ENCODE measurements at regions not wholly inside any gene's neighbourhood (a gene's known extent, or its start where the extent isn't known, plus 50 kb on each side); places are given as distances from the start of the nearest gene placed in this dataset.

DNA sequence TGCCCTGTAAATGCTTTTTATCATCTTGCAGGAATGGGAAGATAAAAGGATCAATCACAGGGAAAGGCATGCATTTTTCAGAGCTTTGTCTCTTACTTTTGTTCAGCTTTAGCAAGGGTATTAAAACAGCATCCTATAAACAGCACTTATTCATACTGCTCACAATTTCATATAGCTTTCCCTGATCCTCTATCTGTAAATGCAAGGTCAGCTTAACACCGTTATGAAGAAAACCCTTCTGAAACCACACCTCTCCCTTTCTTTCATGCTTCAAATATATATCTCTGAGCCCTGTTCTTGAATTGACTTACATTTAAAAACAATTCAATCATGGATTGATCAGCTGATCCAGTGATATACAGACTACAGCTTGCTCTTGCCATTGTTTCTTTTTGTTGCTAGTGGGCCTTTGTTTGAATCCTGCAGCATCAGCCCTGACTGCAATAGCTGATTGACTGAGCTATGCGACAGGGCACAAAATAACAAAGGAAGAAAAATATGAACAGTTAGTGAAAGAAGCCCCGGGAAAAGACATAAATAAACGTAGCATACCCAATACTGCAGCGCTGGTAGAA is 795.5 kb upstream of the CDH2 start:
- Histone ChIP-seq H3K36me3 (ENCODE audit: control insufficient read depth, insufficient read depth, low read length) (no peaks in the 10 kb centered on the region), H3K4me3 (ENCODE audit: low read depth, low read length) (no peak overlapping the region), H3K9me3 (ENCODE audit: control insufficient read depth in 2 of 2, low read length in 2 of 2) (peaks cover 0 to 20% of the 10 kb centered on the region in 2 experiments), H3K27ac (ENCODE audit: insufficient read depth, low read length, poor library complexity, severe bottlenecking) (no peak overlapping the region), H3K4me1 (ENCODE audit: control insufficient read depth, insufficient read depth, low read length, poor library complexity, severe bottlenecking) (no peaks in the 10 kb centered on the region), H3K27me3 (ENCODE audit: control insufficient read depth, insufficient read depth, low read length) (no peaks in the 10 kb centered on the region)
- Mint-ChIP-seq H3K4me3 (no peak overlapping the region), H3K36me3 (no peaks in the 10 kb centered on the region), H3K27ac (no peak overlapping the region), H3K9me3 (peaks cover 10 to 35% (median 18%) of the 10 kb centered on the region in 7 donors), H3K4me1 (no peaks in the 10 kb centered on the region), H3K27me3 (no peaks in the 10 kb centered on the region)
- no peak for DNase-seq
- ATAC-seq (ENCODE audit: low read depth in 2 of 2) = no peak

DNA sequence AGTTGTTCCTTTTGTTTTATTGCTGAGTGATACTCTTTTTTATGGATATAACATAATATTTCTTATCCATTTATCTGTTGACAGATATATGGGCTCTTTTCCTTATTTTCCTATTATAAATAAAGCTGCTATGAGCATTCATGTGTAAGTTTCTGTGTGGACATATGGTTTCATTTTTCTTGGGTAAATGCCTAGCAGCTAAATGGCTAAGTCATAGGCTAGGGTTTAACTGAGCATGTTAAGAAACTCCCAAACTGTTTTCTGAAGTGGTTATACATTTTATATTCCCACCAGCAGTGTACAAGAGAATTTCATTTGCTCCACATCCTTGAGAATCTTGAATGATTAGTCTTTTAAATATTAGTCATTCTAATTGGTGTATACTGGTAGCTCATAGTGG is 786.6 kb upstream of the CDH2 start:
- DNase-seq (no peak), ATAC-seq (ENCODE audit: low read depth in 2 of 2) (no peak)
- H3K4me3 ChIP-seq (ENCODE audit: low read depth, low read length) = no peak overlapping the region
- peaks cover 4 to 18% (median 8%) of the 10 kb centered on the region in 7 donors for H3K9me3 Mint-ChIP-seq
- H3K4me3 Mint-ChIP-seq = no peak overlapping the region
- H3K36me3 Mint-ChIP-seq = no peaks in the 10 kb centered on the region
- peaks cover 0 to 5% of the 10 kb centered on the region in 2 experiments for H3K9me3 ChIP-seq (ENCODE audit: control insufficient read depth in 2 of 2, low read length in 2 of 2)
- H3K27ac ChIP-seq (ENCODE audit: insufficient read depth, low read length, poor library complexity, severe bottlenecking) = no peak overlapping the region
- H3K27ac Mint-ChIP-seq = no peak overlapping the region
- H3K27me3 ChIP-seq (ENCODE audit: control insufficient read depth, insufficient read depth, low read length) = no peaks in the 10 kb centered on the region
- H3K27me3 Mint-ChIP-seq = no peaks in the 10 kb centered on the region
- H3K36me3 ChIP-seq (ENCODE audit: control insufficient read depth, insufficient read depth, low read length) = no peaks in the 10 kb centered on the region
- H3K4me1 ChIP-seq (ENCODE audit: control insufficient read depth, insufficient read depth, low read length, poor library complexity, severe bottlenecking) = no peaks in the 10 kb centered on the region
- no peaks in the 10 kb centered on the region for H3K4me1 Mint-ChIP-seq

DNA sequence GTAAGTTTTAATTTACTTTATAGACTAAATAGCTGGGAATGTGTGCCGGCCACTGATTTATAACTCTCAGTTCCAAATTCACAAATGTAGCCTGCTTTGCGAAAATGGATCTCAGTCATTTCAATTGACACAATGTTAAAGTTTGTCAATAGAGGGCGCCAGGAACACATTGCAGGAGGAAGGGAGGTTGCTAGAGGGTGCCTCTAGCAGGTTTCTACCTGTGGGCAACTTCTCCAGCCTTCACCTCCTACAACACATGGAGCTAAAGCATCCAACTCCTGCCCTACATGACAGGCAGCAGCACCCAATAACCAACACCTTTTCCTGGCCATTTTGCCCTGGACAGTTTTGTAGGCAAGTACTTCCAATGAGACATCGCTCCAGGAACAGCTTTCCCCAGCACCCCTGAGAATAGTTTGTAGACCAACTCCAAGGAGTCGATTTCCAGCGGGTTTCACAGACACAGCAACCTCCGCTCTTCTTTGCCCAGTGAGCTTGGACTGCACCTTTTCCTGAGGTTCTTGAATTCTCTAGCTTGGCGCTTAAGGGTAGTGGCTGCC is 784.8 kb upstream of the CDH2 start:
- peaks cover 0 to 5% of the 10 kb centered on the region in 2 experiments for H3K9me3 ChIP-seq (ENCODE audit: control insufficient read depth in 2 of 2, low read length in 2 of 2)
- Mint-ChIP-seq H3K36me3 (no peaks in the 10 kb centered on the region), H3K4me1 (no peaks in the 10 kb centered on the region), H3K27ac (no peak overlapping the region), H3K27me3 (no peaks in the 10 kb centered on the region), H3K9me3 (peaks cover 0 to 14% (median 2%) of the 10 kb centered on the region in 7 donors), H3K4me3 (no peak overlapping the region)
- H3K27ac ChIP-seq (ENCODE audit: insufficient read depth, low read length, poor library complexity, severe bottlenecking) = no peak overlapping the region
- H3K36me3 ChIP-seq (ENCODE audit: control insufficient read depth, insufficient read depth, low read length) = no peaks in the 10 kb centered on the region
- H3K4me1 ChIP-seq (ENCODE audit: control insufficient read depth, insufficient read depth, low read length, poor library complexity, severe bottlenecking) = no peaks in the 10 kb centered on the region
- ATAC-seq (ENCODE audit: low read depth in 2 of 2) (no peak), DNase-seq (no peak)
- no peaks in the 10 kb centered on the region for H3K27me3 ChIP-seq (ENCODE audit: control insufficient read depth, insufficient read depth, low read length)
- H3K4me3 ChIP-seq (ENCODE audit: low read depth, low read length) = no peak overlapping the region

DNA sequence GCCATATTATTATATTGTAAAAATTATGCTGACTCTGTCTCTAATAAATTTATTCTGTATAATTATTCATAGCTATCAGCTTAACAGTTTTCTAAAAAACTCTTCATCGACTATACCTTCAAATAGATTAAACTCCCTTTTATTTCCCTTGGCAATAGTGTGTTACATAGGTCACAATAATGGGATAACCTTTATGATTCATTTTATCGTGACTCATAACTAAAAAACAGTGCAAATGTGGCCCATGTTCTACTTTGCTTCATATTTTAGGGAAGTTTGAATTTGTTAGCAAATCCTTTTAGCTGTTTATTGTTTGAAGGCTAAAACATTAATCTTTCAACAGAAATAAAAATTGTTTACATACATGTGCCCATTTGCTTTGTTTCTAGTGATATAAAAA is 783.2 kb upstream of the CDH2 start:
- H3K36me3 ChIP-seq (ENCODE audit: control insufficient read depth, insufficient read depth, low read length) = no peaks in the 10 kb centered on the region
- H3K27ac ChIP-seq (ENCODE audit: insufficient read depth, low read length, poor library complexity, severe bottlenecking) = no peak overlapping the region
- Mint-ChIP-seq H3K9me3 (peaks cover 2 to 22% (median 7%) of the 10 kb centered on the region in 7 donors), H3K27me3 (no peaks in the 10 kb centered on the region), H3K4me3 (no peak overlapping the region), H3K4me1 (no peaks in the 10 kb centered on the region), H3K27ac (no peak overlapping the region), H3K36me3 (no peaks in the 10 kb centered on the region)
- H3K9me3 ChIP-seq (ENCODE audit: control insufficient read depth in 2 of 2, low read length in 2 of 2) = peaks cover 5% of the 10 kb centered on the region in 2 experiments
- DNase-seq (no peak), ATAC-seq (ENCODE audit: low read depth in 2 of 2) (no peak)
- H3K4me1 ChIP-seq (ENCODE audit: control insufficient read depth, insufficient read depth, low read length, poor library complexity, severe bottlenecking) = no peaks in the 10 kb centered on the region
- no peaks in the 10 kb centered on the region for H3K27me3 ChIP-seq (ENCODE audit: control insufficient read depth, insufficient read depth, low read length)
- H3K4me3 ChIP-seq (ENCODE audit: low read depth, low read length) = no peak overlapping the region

DNA sequence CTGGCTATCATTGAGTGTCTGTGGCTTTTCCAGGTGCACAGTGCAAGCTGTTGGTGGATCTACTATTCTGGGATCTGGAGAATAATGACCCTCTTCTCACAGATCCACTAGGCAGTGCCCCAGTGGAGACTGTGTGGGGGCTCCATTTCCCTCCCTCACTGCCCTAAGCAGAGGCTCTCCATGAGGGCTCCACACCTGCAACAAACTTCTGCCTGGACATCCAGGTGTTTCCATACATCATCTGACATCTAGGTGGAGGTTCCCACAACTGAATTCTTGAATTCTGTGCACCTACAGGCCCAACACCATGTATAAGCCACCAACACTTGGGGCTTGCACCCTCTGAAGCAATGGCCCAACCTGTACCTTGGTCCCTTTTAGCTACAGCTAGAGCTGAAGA is 775.4 kb upstream of the CDH2 start:
- H3K4me3 Mint-ChIP-seq = no peak overlapping the region

DNA sequence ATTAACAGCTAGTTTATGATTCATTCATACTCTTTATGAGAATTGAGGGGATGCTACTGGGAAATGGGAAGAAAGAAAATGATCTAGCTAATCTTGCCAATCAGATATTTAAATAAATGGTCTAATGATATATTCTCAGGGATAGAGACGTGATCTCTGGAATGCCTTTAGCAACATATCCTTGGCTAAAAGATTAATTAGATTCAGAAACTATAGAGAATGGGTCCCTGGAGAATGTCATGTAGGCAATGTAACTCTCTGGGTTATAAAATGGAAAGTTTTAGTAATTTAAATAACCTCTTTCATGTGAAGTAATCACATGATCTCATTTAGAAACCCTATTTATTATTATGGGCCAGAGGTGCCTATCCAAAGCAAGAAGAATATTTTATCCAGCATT is 771.0 kb upstream of the CDH2 start:
- no peaks in the 10 kb centered on the region for H3K36me3 ChIP-seq (ENCODE audit: control insufficient read depth, insufficient read depth, low read length)
- no peak overlapping the region for H3K4me3 ChIP-seq (ENCODE audit: low read depth, low read length)
- no peaks in the 10 kb centered on the region for H3K36me3 Mint-ChIP-seq
- no peak for DNase-seq
- no peak overlapping the region for H3K27ac ChIP-seq (ENCODE audit: insufficient read depth, low read length, poor library complexity, severe bottlenecking)
- no peaks in the 10 kb centered on the region for H3K27me3 ChIP-seq (ENCODE audit: control insufficient read depth, insufficient read depth, low read length)
- ATAC-seq (ENCODE audit: low read depth in 2 of 2) = no peak
- peaks cover 9 to 13% of the 10 kb centered on the region in 2 experiments for H3K9me3 ChIP-seq (ENCODE audit: control insufficient read depth in 2 of 2, low read length in 2 of 2)
- peaks cover 0 to 43% (median 6%) of the 10 kb centered on the region in 7 donors for H3K9me3 Mint-ChIP-seq
- no peaks in the 10 kb centered on the region for H3K4me1 ChIP-seq (ENCODE audit: control insufficient read depth, insufficient read depth, low read length, poor library complexity, severe bottlenecking)
- no peak overlapping the region for H3K4me3 Mint-ChIP-seq
- H3K4me1 Mint-ChIP-seq = no peaks in the 10 kb centered on the region
- H3K27ac Mint-ChIP-seq = no peak overlapping the region
- no peaks in the 10 kb centered on the region for H3K27me3 Mint-ChIP-seq

More for the DNA sequence above, 775.4 kb upstream of the CDH2 start:
- H3K4me1 ChIP-seq (ENCODE audit: control insufficient read depth, insufficient read depth, low read length, poor library complexity, severe bottlenecking) = no peaks in the 10 kb centered on the region
- no peaks in the 10 kb centered on the region for H3K27me3 Mint-ChIP-seq
- peaks cover 4 to 19% of the 10 kb centered on the region in 2 experiments for H3K9me3 ChIP-seq (ENCODE audit: control insufficient read depth in 2 of 2, low read length in 2 of 2)
- ATAC-seq (ENCODE audit: low read depth in 2 of 2) (no peak), DNase-seq (no peak)
- H3K27ac ChIP-seq (ENCODE audit: insufficient read depth, low read length, poor library complexity, severe bottlenecking) = no peak overlapping the region
- no peaks in the 10 kb centered on the region for H3K36me3 Mint-ChIP-seq
- no peaks in the 10 kb centered on the region for H3K4me1 Mint-ChIP-seq
- no peak overlapping the region for H3K4me3 ChIP-seq (ENCODE audit: low read depth, low read length)
- H3K27me3 ChIP-seq (ENCODE audit: control insufficient read depth, insufficient read depth, low read length) = no peaks in the 10 kb centered on the region
- H3K27ac Mint-ChIP-seq = no peak overlapping the region
- peaks cover 2 to 47% (median 8%) of the 10 kb centered on the region in 7 donors for H3K9me3 Mint-ChIP-seq
- no peaks in the 10 kb centered on the region for H3K36me3 ChIP-seq (ENCODE audit: control insufficient read depth, insufficient read depth, low read length)

DNA sequence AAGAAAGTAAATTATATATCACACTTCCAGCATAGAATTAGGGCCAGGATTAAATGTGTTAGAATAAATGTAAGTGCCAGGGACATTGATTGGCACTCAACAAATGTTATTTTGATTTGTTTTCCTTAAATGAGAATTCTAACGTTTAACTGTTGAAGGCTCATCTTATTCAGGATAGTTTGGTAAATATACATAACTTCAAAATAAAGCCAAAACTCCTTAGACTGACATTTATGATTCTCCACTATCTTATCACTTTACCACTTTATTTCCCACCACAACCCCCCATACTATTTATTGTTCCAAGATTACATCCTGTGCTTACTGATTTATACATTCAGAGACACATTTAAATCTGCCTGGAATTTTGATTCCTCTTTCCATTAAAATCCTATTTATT is 769.5 kb upstream of the CDH2 start:
- ATAC-seq (ENCODE audit: low read depth in 2 of 2) = no peak
- Mint-ChIP-seq H3K4me3 (no peak overlapping the region), H3K4me1 (no peaks in the 10 kb centered on the region), H3K27ac (no peak overlapping the region), H3K9me3 (peaks cover 0 to 33% (median 3%) of the 10 kb centered on the region in 7 donors), H3K36me3 (no peaks in the 10 kb centered on the region), H3K27me3 (no peaks in the 10 kb centered on the region)
- Histone ChIP-seq H3K36me3 (ENCODE audit: control insufficient read depth, insufficient read depth, low read length) (no peaks in the 10 kb centered on the region), H3K4me1 (ENCODE audit: control insufficient read depth, insufficient read depth, low read length, poor library complexity, severe bottlenecking) (no peaks in the 10 kb centered on the region), H3K27me3 (ENCODE audit: control insufficient read depth, insufficient read depth, low read length) (no peaks in the 10 kb centered on the region), H3K27ac (ENCODE audit: insufficient read depth, low read length, poor library complexity, severe bottlenecking) (no peak overlapping the region), H3K9me3 (ENCODE audit: control insufficient read depth in 2 of 2, low read length in 2 of 2) (peaks cover 5% of the 10 kb centered on the region in 2 experiments), H3K4me3 (ENCODE audit: low read depth, low read length) (no peak overlapping the region)
- DNase-seq = no peak

DNA sequence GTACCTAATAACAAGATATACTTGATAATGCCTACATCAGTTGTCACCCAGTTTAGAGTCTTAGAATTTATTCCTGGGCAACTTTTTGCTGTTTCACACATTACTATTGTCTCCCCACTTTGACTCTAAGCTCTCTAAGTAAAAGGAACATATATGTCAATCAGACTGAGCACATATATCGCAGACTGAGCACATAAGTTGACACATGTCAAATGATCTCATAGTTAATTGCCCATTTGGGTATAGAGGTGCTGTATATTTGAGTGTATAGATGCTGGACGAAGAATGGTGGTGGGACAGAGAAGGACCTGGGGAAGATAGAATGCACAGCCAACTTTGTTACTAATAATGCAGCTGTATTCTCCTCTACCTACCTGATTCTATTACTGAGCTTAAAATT is 746.0 kb upstream of the CDH2 start:
- H3K4me1 ChIP-seq (ENCODE audit: control insufficient read depth, insufficient read depth, low read length, poor library complexity, severe bottlenecking) = no peaks in the 10 kb centered on the region
- H3K9me3 ChIP-seq (ENCODE audit: control insufficient read depth in 2 of 2, low read length in 2 of 2) = peaks cover 9 to 28% of the 10 kb centered on the region in 2 experiments
- DNase-seq = no peak
- H3K36me3 ChIP-seq (ENCODE audit: control insufficient read depth, insufficient read depth, low read length) = no peaks in the 10 kb centered on the region
- no peak overlapping the region for H3K4me3 ChIP-seq (ENCODE audit: low read depth, low read length)
- Mint-ChIP-seq H3K36me3 (no peaks in the 10 kb centered on the region), H3K27ac (no peak overlapping the region), H3K27me3 (no peaks in the 10 kb centered on the region), H3K4me1 (peaks cover 0 to 5% (median 0%) of the 10 kb centered on the region in 4 donors), H3K9me3 (peaks cover 0 to 27% (median 4%) of the 10 kb centered on the region in 7 donors), H3K4me3 (no peak overlapping the region)
- H3K27me3 ChIP-seq (ENCODE audit: control insufficient read depth, insufficient read depth, low read length) = no peaks in the 10 kb centered on the region
- no peak for ATAC-seq (ENCODE audit: low read depth in 2 of 2)
- no peak overlapping the region for H3K27ac ChIP-seq (ENCODE audit: insufficient read depth, low read length, poor library complexity, severe bottlenecking)

Measured in CD4-positive, CD25-positive, alpha-beta regulatory T cell (primary cell).